IgD-negative memory B cell (primary cell): ENCODE measurements at regions not wholly inside any gene's neighbourhood (a gene's known extent, or its start where the extent isn't known, plus 50 kb on each side); places are given as distances from the start of the nearest gene placed in this dataset.

Experiments
- H3K27ac Mint-ChIP-seq, 3 donors: one replicate each; pipeline ENCODE4 v1.8.0; 2020 to 2022; ENCODE audit warnings: mild to moderate bottlenecking in 3 of 3, mixed read lengths in 3 of 3, moderate library complexity in 1 of 3
- H3K27me3 Mint-ChIP-seq: one replicate; pipeline ENCODE4 v1.8.0; 2021; ENCODE audit warnings: mixed read lengths
- H3K36me3 Mint-ChIP-seq: one replicate; pipeline ENCODE4 v1.8.0; 2020; ENCODE audit warnings: mild to moderate bottlenecking, mixed read lengths
- H3K4me1 Mint-ChIP-seq, 3 donors: one replicate each; pipeline ENCODE4 v1.8.0; 2020 to 2022; ENCODE audit warnings: mixed read lengths in 3 of 3, mild to moderate bottlenecking in 1 of 3
- H3K4me3 Mint-ChIP-seq, 4 donors: one replicate each; pipeline ENCODE4 v1.8.0; 2020 to 2022; ENCODE audit warnings: mild to moderate bottlenecking in 4 of 4, mixed read lengths in 4 of 4, moderate library complexity in 3 of 4
- H3K9me3 Mint-ChIP-seq, 3 donors: one replicate each; pipeline ENCODE4 v1.8.0; 2020 to 2021; ENCODE audit warnings: mixed read lengths in 3 of 3, mild to moderate bottlenecking in 1 of 3

DNA sequence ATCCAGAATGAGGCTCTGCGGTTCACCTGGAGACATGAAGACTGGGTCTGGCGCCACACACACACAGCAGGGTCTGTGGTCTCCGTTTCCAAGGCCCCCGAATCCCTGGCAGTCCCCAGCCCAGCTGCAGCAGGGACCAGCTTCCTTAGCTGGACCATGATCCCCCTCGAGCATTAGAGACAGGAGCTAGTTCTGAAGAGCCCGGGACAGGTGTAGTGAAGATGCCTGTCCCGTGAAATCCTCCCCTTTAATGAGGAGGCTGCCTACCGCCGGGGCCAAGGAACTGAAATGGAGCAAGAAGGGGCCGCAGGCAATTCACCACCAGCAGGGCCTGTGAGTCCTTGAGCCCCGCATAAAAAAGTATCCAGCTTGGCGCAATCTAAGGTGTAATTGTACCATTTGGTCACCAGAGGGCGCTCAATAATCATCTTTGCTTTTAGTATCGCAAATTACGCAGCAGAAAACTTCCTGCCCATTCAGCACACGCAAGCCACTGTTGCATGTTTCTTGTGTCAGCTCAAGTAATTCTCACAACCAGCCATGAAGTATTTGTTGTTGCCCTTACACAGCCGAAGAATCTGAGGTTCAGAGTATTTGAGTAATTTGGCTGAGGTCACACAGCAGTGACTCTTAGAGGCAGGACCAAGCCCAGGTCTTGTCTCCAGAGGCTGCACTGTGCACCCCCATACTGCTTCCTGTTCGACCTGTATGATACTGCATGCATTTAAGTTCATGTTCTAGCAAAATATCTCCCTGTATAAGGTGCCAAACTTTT lies 54.3 kb upstream of the PPP2R5C start:
- no peaks in the 10 kb centered on the region for H3K36me3 Mint-ChIP-seq
- peaks cover 11 to 14% (median 13%) of the 10 kb centered on the region in 3 donors for H3K4me1 Mint-ChIP-seq
- peak overlapping the region; percentile 31 to 53 (median 39) for H3K27ac Mint-ChIP-seq
- peaks cover 2% of the 10 kb centered on the region for H3K27me3 Mint-ChIP-seq
- peak overlapping the region; percentile 8 to 86 (median 54) for H3K4me3 Mint-ChIP-seq
- H3K9me3 Mint-ChIP-seq = no peaks in the 10 kb centered on the region

- Mint-ChIP-seq H3K4me1 (peaks cover 11 to 14% (median 13%) of the 10 kb centered on the region in 3 donors), H3K4me3 (peak overlapping the region in 2 of 4 donors; percentile 3 to 86), H3K36me3 (no peaks in the 10 kb centered on the region), H3K9me3 (no peaks in the 10 kb centered on the region), H3K27me3 (peaks cover 2% of the 10 kb centered on the region), H3K27ac (peak overlapping the region in 1 of 3 donors; percentile 43)
Measured at GRCh38 chr14:101707863-101708620, 53.5 kb upstream of the PPP2R5C start.

DNA sequence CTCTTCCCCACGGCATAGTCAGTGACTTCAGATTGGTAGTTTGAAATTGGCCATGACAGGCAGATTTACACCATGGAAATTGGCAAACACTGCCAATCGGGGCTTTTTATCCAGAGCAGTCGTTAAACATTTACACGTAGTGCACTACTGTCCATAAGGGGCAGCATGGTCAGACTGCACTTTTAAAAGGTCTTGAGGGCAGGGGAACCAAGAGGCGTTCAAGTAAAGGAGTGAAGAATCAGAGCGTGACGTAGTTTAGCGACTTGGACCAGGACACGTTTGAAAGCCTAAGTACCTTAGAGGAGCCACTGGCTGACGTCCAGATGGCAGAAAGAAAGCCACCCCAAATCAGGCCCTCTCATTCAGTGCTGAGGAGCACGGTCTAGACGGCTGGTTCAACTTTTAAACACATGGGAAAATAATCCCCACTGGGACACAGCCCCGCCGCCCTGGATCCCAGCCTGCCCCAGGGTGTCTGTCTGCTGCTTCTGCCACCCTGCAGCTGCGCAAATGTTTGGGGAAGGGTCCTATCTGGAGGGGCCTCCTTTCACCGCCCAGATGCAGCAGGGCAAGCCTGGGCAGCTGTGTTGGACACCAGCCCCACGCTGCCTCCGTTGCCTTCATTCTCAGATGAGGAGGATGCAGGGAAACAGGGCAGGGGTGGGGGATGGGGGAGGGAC lies 52.5 kb upstream of the PPP2R5C start:
- peak overlapping the region in 1 of 3 donors; percentile 73 for H3K27ac Mint-ChIP-seq
- no peaks in the 10 kb centered on the region for H3K36me3 Mint-ChIP-seq
- H3K9me3 Mint-ChIP-seq = peaks cover 0 to 2% (median 0%) of the 10 kb centered on the region in 3 donors
- peaks cover 11 to 14% (median 13%) of the 10 kb centered on the region in 3 donors for H3K4me1 Mint-ChIP-seq
- no peak overlapping the region for H3K4me3 Mint-ChIP-seq
- peaks cover 2% of the 10 kb centered on the region for H3K27me3 Mint-ChIP-seq

DNA sequence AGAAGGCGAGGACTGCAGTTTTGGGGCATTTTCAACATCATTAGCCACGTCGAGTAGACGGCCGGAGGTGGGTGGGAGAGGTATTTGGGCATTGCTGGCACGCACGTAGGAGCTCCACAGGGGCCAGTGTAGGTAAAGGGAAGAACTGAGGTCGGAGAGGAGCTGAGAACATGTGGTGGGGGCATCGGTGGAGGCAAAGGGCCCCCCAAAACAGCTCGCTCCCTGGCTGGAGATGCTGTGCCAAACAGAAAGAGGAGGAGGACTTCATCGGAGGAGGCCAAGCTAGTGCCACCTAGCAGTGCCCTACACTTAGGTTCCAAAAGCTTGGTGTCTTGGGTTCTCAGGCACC lies 52.0 kb upstream of the PPP2R5C start:
- Mint-ChIP-seq H3K4me1 (peaks cover 11 to 13% (median 11%) of the 10 kb centered on the region in 3 donors), H3K27ac (peak overlapping the region in 1 of 3 donors; percentile 73), H3K4me3 (no peak overlapping the region)

DNA sequence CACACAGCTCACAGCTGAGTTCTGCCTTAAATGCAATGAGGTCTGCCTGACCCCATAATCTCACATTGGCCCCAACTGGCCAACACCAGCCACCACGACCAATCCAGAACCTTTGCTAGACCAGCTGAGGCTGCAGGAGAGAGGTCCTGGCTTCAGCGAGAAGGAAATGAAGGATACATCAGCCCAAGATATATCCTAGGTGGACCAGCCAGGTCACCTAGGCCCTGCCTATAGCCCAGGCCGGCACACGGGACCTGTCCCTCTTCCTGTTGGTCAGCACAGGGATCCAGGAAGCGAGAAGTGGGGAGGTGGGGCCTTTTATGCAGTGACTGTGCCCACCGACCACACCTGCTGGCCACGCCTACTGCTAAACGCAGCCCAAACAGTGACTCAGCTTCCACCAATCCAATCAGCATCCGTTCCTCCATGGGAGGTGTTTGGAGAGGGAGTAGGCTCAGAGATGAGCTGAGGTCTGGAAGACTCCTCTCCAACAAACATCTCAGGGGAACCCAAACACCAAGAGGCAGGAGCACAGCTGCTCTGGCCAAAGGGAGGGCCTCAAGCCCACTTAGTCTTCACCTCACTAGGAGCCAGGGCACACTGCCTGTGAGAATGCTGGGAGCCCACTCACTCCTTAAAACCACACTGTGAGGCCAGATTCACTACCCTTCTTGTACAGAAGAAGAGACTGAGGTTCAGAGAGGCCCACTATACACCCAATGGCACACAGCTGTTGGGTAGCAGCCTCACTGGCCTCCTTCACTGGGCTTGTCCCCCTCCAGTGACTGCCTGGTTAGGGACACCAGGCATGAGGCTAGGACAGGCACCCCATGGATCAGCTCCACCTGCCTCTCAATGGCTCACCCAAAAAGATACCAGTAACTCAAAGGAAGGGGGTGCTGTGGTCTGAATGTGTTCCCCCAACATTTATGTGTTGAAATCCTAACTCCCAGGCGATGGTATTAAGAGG lies 51.3 kb upstream of the PPP2R5C start:
- H3K27ac Mint-ChIP-seq = peak overlapping the region in 1 of 3 donors; percentile 46
- H3K9me3 Mint-ChIP-seq = peaks cover 2 to 5% (median 3%) of the 10 kb centered on the region in 3 donors

More for the DNA sequence above, 52.0 kb upstream of the PPP2R5C start:
- Mint-ChIP-seq H3K36me3 (no peaks in the 10 kb centered on the region), H3K9me3 (peaks cover 2 to 5% (median 2%) of the 10 kb centered on the region in 3 donors), H3K27me3 (peaks cover 4% of the 10 kb centered on the region)

GRCh38 chr14:101711041-101711856 lies 50.3 kb upstream of the PPP2R5C start:
- Mint-ChIP-seq H3K4me3 (no peak overlapping the region), H3K9me3 (peaks cover 2 to 5% (median 3%) of the 10 kb centered on the region in 3 donors), H3K27me3 (peaks cover 3% of the 10 kb centered on the region), H3K36me3 (no peaks in the 10 kb centered on the region), H3K27ac (no peak overlapping the region), H3K4me1 (peaks cover 5 to 10% (median 7%) of the 10 kb centered on the region in 3 donors)

More for the DNA sequence above, 51.3 kb upstream of the PPP2R5C start:
- Mint-ChIP-seq H3K4me1 (peaks cover 9 to 12% (median 10%) of the 10 kb centered on the region in 3 donors), H3K36me3 (no peaks in the 10 kb centered on the region), H3K27me3 (peaks cover 4% of the 10 kb centered on the region), H3K4me3 (no peak overlapping the region)
